Naive thymus-derived CD4-positive, alpha-beta T cell (primary cell): ENCODE measurements at regions not wholly inside any gene's neighbourhood (a gene's known extent, or its start where the extent isn't known, plus 50 kb on each side); places are given as distances from the start of the nearest gene placed in this dataset.
"Not testable (repeated sequence)": the region's sequence is repeated elsewhere in the genome, so short reads cannot be mapped to it uniquely, and the experiment has no call there.

ENCODE experiments used
- ATAC-seq: fragments of 150-1000 bp; cut with Tn5 transposase; 2 replicates; pipeline ENCODE4 v1.10.0; 2021; ENCODE audit warnings: mild to moderate bottlenecking, moderate library complexity
- CTCF ChIA-PET: fragments of 350-600 bp; sonication (Branson Sonifier 250); formaldehyde crosslinking; loops from one replicate; lab custom pipeline; 2021; ENCODE audit warnings: antibody characterized with exemption; lab: Charles Lee
- POLR2A ChIA-PET: fragments of 350-600 bp; sonication (Branson Sonifier 250); formaldehyde crosslinking; loops from one replicate; lab custom pipeline; 2021; ENCODE audit warnings: antibody characterized with exemption, inconsistent platforms; lab: Charles Lee
- DNase-seq, 9 donors: peaks; one replicate each; pipeline versions ENCODE4 v3.0.0 to v3.0.0-alpha.2; 2020 to 2022; ENCODE audit warnings: mixed read lengths in 1 of 9
- H3K27ac ChIP-seq: one replicate; pipeline ENCODE4 v1.7.0; 2013; ENCODE audit warnings: mild to moderate bottlenecking, low read depth, low read length, moderate library complexity
- H3K27me3 ChIP-seq, 2 donors: one replicate each; pipeline ENCODE4 v1.7.0; 2013; ENCODE audit warnings: low read length in 2 of 2, mild to moderate bottlenecking in 2 of 2, moderate library complexity in 2 of 2; ENCODE audit not compliant: control insufficient read depth in 2 of 2, insufficient read depth in 2 of 2
- H3K36me3 ChIP-seq, 3 experiments: 1 replicate in 2 of 3; 2 replicates in 1 of 3; pipeline ENCODE4 v1.7.0; 2013; ENCODE audit warnings: low read length in 3 of 3, mild to moderate bottlenecking in 3 of 3, moderate library complexity in 1 of 3; ENCODE audit not compliant: insufficient read depth in 3 of 3, control insufficient read depth in 2 of 3
- H3K4me1 ChIP-seq, 2 donors: one replicate each; pipeline ENCODE4 v1.7.0; 2013; ENCODE audit warnings: low read length in 2 of 2, mild to moderate bottlenecking in 2 of 2, moderate library complexity in 1 of 2; ENCODE audit not compliant: control insufficient read depth in 2 of 2, insufficient read depth in 2 of 2
- H3K4me3 ChIP-seq: 2 replicates; pipeline ENCODE4 v1.7.0; 2013; ENCODE audit warnings: mild to moderate bottlenecking, low read length
- H3K9me3 ChIP-seq, 3 experiments: 1 replicate in 2 of 3; 2 replicates in 1 of 3; pipeline ENCODE4 v1.7.0; 2013; ENCODE audit warnings: low read length in 3 of 3; ENCODE audit not compliant: control insufficient read depth in 2 of 3
- H3K27ac Mint-ChIP-seq, 9 donors: one replicate each; pipeline ENCODE4 v1.8.0; 2020 to 2022; ENCODE audit warnings: mixed read lengths in 9 of 9, mild to moderate bottlenecking in 8 of 9, moderate library complexity in 5 of 9, inconsistent platforms in 2 of 9
- H3K27me3 Mint-ChIP-seq, 5 donors: one replicate each; pipeline ENCODE4 v1.8.0; 2021 to 2022; ENCODE audit warnings: mixed read lengths in 5 of 5, mild to moderate bottlenecking in 1 of 5
- H3K36me3 Mint-ChIP-seq, 5 donors: one replicate each; pipeline ENCODE4 v1.8.0; 2020 to 2022; ENCODE audit warnings: mixed read lengths in 5 of 5, mild to moderate bottlenecking in 3 of 5, inconsistent platforms in 1 of 5
- H3K4me1 Mint-ChIP-seq, 7 donors: one replicate each; pipeline ENCODE4 v1.8.0; 2020 to 2022; ENCODE audit warnings: mixed read lengths in 7 of 7, mild to moderate bottlenecking in 3 of 7, inconsistent platforms in 1 of 7
- H3K4me3 Mint-ChIP-seq, 10 donors: one replicate each; pipeline ENCODE4 v1.8.0; 2020 to 2022; ENCODE audit warnings: mild to moderate bottlenecking in 10 of 10, mixed read lengths in 10 of 10, moderate library complexity in 6 of 10, inconsistent platforms in 2 of 10
- H3K9me3 Mint-ChIP-seq, 11 donors: one replicate each; pipeline ENCODE4 v1.8.0; 2020 to 2022; ENCODE audit warnings: mixed read lengths in 11 of 11, mild to moderate bottlenecking in 4 of 11, inconsistent platforms in 1 of 11, moderate library complexity in 1 of 11
- intact Hi-C, 2 donors: fragments of 100-400 bp; cut with micrococcal nuclease; formaldehyde crosslinking; loops; one replicate each; pipeline ENCODE4 v1.15.1; 2023

DNA sequence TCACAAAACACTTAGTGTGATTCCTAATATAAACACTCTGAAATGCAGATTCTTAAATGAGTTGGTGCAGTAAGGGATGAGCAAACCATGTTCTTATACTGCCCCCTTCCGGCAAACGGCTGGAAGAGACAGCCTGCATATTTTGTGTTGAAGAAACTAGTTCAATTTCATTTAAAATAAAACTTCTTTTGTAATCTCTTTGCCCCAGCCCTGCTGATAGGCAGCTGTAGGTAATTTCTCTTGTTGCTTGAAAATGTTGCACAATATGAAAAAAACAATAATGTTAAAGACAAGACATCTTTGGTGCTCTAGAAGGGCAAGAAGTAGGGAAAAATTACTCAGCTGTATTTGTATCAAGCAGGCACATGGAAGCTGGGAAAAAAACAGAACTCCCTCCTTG is 89.7 kb upstream of the CCNG1 start:
- Mint-ChIP-seq H3K4me3 (no peak overlapping the region), H3K36me3 (no peaks in the 10 kb centered on the region), H3K4me1 (no peaks in the 10 kb centered on the region), H3K27ac (no peak overlapping the region), H3K27me3 (peaks cover 0 to 22% (median 4%) of the 10 kb centered on the region in 5 donors), H3K9me3 (no peaks in the 10 kb centered on the region)
- H3K4me3 ChIP-seq, result no peak overlapping the region
- H3K27me3 ChIP-seq, result peaks cover 0 to 3% of the 10 kb centered on the region in 2 donors
- H3K9me3 ChIP-seq, result no peaks in the 10 kb centered on the region
- peak; percentile 57 for ATAC-seq
- H3K4me1 ChIP-seq, result no peaks in the 10 kb centered on the region
- POLR2A ChIA-PET, result no interaction called here
- intact Hi-C loops, result loop anchor here in 1 of 2 donors (1.0 to 10.0 kb wide), 4 partner anchors 41 to 1913 kb away; no protein-coding TSS in a partner anchor
- DNase-seq, result peak in 7 of 9 donors; percentile 14 to 50 (median 31)
- CTCF ChIA-PET, result interaction anchor here (0.6 to 0.7 kb wide), 2 partner anchors 962 to 1973 kb away, joined by 3 to 5 read pairs; no protein-coding TSS in a partner anchor
- H3K27ac ChIP-seq, result no peak overlapping the region
- H3K36me3 ChIP-seq, result no peaks in the 10 kb centered on the region

DNA sequence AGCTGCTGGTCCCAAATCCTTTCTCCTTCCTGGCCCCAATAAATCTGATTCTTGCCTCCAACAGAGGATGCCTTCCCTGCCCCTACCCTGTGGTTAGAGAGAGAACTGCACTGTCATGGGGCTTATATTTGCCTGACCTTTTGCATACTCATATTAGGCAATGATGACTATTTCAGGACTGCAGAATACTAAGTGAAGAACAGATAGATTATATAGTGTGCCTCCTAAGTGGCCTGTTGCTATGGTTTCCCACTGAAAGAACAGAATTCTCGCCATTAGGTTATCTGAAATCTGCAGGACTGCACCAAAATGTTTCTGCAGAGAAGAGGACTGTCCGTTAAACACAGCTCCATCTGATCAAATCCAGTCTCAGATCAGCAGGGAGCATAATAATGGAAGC is 87.3 kb upstream of the CCNG1 start:
- no peak overlapping the region for H3K4me3 ChIP-seq
- ChIA-PET POLR2A (no interaction called here), CTCF (no interaction called here)

DNA sequence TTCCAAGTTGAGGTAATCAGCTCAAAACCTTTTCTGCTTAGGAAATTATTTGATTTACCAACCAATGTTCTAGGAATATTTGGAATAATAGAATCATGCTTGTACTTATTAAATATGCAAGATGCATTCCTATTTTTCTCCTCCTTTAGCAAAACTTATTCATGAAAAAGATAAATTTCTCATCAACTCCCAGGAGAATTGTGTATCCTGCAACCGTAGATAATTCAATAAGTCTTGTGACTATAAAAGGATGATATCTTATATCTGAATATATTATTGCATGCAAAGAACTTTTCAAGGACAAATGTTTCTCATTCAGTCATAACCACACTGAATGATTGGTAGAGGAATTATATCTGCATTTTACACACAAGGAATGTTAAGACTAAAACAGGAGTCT is 84.9 kb upstream of the CCNG1 start:
- no peak for ATAC-seq
- Mint-ChIP-seq H3K4me3 (no peak overlapping the region), H3K27ac (no peak overlapping the region), H3K9me3 (no peaks in the 10 kb centered on the region), H3K4me1 (no peaks in the 10 kb centered on the region), H3K36me3 (no peaks in the 10 kb centered on the region), H3K27me3 (peaks cover 0 to 11% (median 4%) of the 10 kb centered on the region in 5 donors)
- no peaks in the 10 kb centered on the region for H3K36me3 ChIP-seq
- DNase-seq, result no peak
- H3K4me1 ChIP-seq, result no peaks in the 10 kb centered on the region
- H3K4me3 ChIP-seq, result no peak overlapping the region
- no peaks in the 10 kb centered on the region for H3K9me3 ChIP-seq
- H3K27me3 ChIP-seq, result no peaks in the 10 kb centered on the region
- POLR2A ChIA-PET, result no interaction called here
- intact Hi-C loops, result no loop called here
- H3K27ac ChIP-seq, result no peak overlapping the region
- CTCF ChIA-PET, result no interaction called here

More for the DNA sequence above, 87.3 kb upstream of the CCNG1 start:
- no peaks in the 10 kb centered on the region for H3K36me3 ChIP-seq
- Mint-ChIP-seq H3K27me3 (peaks cover 0 to 21% (median 4%) of the 10 kb centered on the region in 5 donors), H3K4me3 (no peak overlapping the region), H3K27ac (no peak overlapping the region), H3K9me3 (no peaks in the 10 kb centered on the region), H3K4me1 (no peaks in the 10 kb centered on the region), H3K36me3 (no peaks in the 10 kb centered on the region)
- intact Hi-C loops, result no loop called here
- ATAC-seq (peak; percentile 66), DNase-seq (no peak)
- H3K27me3 ChIP-seq, result peaks cover 0 to 3% of the 10 kb centered on the region in 2 donors
- H3K27ac ChIP-seq, result no peak overlapping the region
- no peaks in the 10 kb centered on the region for H3K9me3 ChIP-seq
- H3K4me1 ChIP-seq, result no peaks in the 10 kb centered on the region

DNA sequence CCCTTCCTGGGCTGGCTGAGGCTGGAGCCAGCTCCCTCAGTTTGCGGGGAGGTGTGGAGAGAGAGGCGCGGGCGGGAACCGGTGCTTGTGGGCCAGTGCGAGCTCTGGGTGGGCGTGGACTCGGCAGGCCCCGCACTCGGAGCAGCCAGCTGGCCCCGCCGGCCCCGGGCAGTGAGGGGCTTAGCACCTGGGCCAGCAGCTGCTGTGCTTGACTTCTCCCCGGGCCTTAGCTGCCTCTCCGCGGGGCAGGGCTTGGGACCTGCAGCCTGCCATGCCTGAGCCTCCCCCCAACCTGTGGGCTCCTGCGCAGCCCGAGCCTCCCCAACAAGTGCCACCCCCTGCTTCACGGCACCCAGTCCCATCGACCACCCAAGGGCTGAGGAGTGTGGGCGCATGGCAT is 81.6 kb upstream of the CCNG1 start:
- H3K36me3 ChIP-seq, DNase-seq, H3K4me1 ChIP-seq, H3K4me3 ChIP-seq, H3K36me3 Mint-ChIP-seq, H3K4me1 Mint-ChIP-seq, CTCF ChIA-PET, H3K9me3 Mint-ChIP-seq, intact Hi-C loops, H3K9me3 ChIP-seq, ATAC-seq, H3K4me3 Mint-ChIP-seq, H3K27me3 ChIP-seq, H3K27ac ChIP-seq, POLR2A ChIA-PET, H3K27ac Mint-ChIP-seq: not testable (repeated sequence)
- H3K27me3 Mint-ChIP-seq, result peaks cover 0 to 13% (median 0%) of the 10 kb centered on the region in 5 donors

DNA sequence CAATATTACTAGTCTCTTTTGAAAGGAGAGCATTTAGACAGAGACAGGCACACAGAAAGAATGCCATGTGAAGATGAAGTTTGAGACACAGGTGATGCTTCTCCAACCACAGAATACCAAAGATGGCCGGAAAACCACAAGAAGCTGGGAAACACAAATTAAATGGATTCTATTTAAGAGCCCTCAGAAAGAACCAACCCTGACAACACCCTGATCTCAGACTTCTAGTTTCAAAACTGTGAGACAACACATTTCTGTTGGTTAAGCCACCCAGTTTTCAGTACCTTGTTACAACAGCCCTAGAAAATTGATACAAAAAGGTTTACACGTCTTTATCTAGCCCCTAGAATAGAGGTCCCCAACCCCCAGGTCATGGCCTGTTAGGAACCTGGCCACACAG is 79.8 kb upstream of the CCNG1 start:
- Mint-ChIP-seq H3K27me3 (peaks cover 0 to 9% (median 3%) of the 10 kb centered on the region in 5 donors), H3K4me1 (peaks cover 0 to 6% (median 0%) of the 10 kb centered on the region in 7 donors), H3K9me3 (peaks cover 0 to 1% (median 0%) of the 10 kb centered on the region in 11 donors), H3K36me3 (no peaks in the 10 kb centered on the region), H3K27ac (no peak overlapping the region), H3K4me3 (no peak overlapping the region)
- Histone ChIP-seq H3K27ac (no peak overlapping the region), H3K9me3 (no peaks in the 10 kb centered on the region), H3K4me3 (no peak overlapping the region), H3K27me3 (no peaks in the 10 kb centered on the region), H3K4me1 (no peaks in the 10 kb centered on the region), H3K36me3 (no peaks in the 10 kb centered on the region)
- ATAC-seq (no peak), DNase-seq (no peak)
- ChIA-PET CTCF (no interaction called here), POLR2A (no interaction called here)
- intact Hi-C loops, result no loop called here

DNA sequence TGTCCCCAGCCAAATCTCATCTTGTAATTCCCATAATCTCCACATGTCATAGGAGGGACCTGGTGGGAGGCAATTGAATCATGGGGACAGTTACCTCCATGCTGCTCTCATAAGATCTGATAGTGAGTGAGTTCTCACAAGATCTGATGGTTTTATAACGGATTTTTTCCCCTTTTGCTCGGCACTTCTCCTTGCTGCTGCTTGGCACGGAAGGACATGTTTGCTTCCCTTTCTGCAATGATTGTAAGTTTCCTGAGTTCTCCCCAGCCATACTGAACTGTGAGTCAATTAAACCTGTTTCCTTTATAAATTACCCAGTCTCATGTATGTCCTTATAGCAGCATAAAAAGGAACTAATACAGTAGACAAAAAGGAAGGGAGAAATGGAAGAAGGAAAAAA is 76.7 kb upstream of the CCNG1 start:
- H3K27me3 ChIP-seq, result no peaks in the 10 kb centered on the region
- ChIA-PET CTCF (no interaction called here), POLR2A (no interaction called here)
- H3K4me1 Mint-ChIP-seq, result peaks cover 0 to 6% (median 0%) of the 10 kb centered on the region in 7 donors
- H3K4me1 ChIP-seq, result no peaks in the 10 kb centered on the region
- H3K36me3 ChIP-seq, result no peaks in the 10 kb centered on the region
- H3K36me3 Mint-ChIP-seq, result peaks cover 0 to 7% (median 0%) of the 10 kb centered on the region in 5 donors
- peaks cover 0 to 3% (median 0%) of the 10 kb centered on the region in 11 donors for H3K9me3 Mint-ChIP-seq
- intact Hi-C loops, result no loop called here
- ATAC-seq, result peak; percentile 52
- no peak overlapping the region for H3K27ac Mint-ChIP-seq
- DNase-seq, result no peak
- no peak overlapping the region for H3K27ac ChIP-seq
- no peak overlapping the region for H3K4me3 Mint-ChIP-seq
- H3K9me3 ChIP-seq, result no peaks in the 10 kb centered on the region
- peaks cover 0 to 21% (median 9%) of the 10 kb centered on the region in 5 donors for H3K27me3 Mint-ChIP-seq
- no peak overlapping the region for H3K4me3 ChIP-seq

DNA sequence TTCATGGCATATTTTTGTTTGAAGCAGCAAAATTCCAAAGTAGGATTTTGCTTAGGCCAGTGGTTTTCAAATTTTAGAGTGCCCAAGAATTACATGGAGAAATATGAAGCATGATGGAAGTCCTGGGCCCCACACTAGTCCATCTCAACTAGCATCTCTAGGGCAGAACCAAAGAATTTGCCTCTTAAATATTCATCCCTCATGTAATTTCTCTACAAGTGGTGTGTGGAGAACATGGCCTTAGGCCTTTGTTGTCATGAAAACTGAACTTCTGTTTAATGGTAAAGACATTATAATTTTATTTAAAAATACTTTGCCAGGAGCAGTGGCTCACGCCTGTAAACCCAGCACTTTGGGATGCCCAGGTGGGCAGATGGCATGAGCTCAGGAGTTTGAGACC is 75.9 kb upstream of the CCNG1 start:
- H3K27ac ChIP-seq, result no peak overlapping the region
- CTCF ChIA-PET, result no interaction called here
- Mint-ChIP-seq H3K27me3 (peaks cover 0 to 22% (median 9%) of the 10 kb centered on the region in 5 donors), H3K27ac (no peak overlapping the region), H3K9me3 (peaks cover 0 to 4% (median 0%) of the 10 kb centered on the region in 11 donors), H3K36me3 (peaks cover 0 to 9% (median 0%) of the 10 kb centered on the region in 5 donors), H3K4me1 (peaks cover 0 to 6% (median 0%) of the 10 kb centered on the region in 7 donors), H3K4me3 (no peak overlapping the region)
- H3K4me3 ChIP-seq, result no peak overlapping the region
- no peak for DNase-seq
- POLR2A ChIA-PET, result no interaction called here
- H3K4me1 ChIP-seq, result no peaks in the 10 kb centered on the region
- H3K9me3 ChIP-seq, result no peaks in the 10 kb centered on the region
- H3K36me3 ChIP-seq, result no peaks in the 10 kb centered on the region
- intact Hi-C loops, result no loop called here
- ATAC-seq, result no peak
- H3K27me3 ChIP-seq, result no peaks in the 10 kb centered on the region
